IPS-20b (cell line): ENCODE measurements at regions not wholly inside any gene's neighbourhood (a gene's known extent, or its start where the extent isn't known, plus 50 kb on each side); places are given as distances from the start of the nearest gene placed in this dataset.
"Not testable (repeated sequence)": the region's sequence is repeated elsewhere in the genome, so short reads cannot be mapped to it uniquely, and the experiment has no call there.

Source experiments
- H3K27ac ChIP-seq: one replicate; pipeline ENCODE4 v1.5.1; 2013; ENCODE audit warnings: low read length
- H3K27me3 ChIP-seq: 2 replicates; pipeline ENCODE4 v1.6.1; 2013; ENCODE audit warnings: mild to moderate bottlenecking, low read length, inconsistent platforms; ENCODE audit not compliant: insufficient read depth
- H3K36me3 ChIP-seq: 2 replicates; pipeline ENCODE4 v1.6.1; 2013; ENCODE audit warnings: low read depth, mild to moderate bottlenecking, inconsistent platforms, low read length, moderate library complexity; ENCODE audit not compliant: insufficient read depth
- H3K4me1 ChIP-seq: 2 replicates; pipeline ENCODE4 v1.6.1; 2013; ENCODE audit warnings: mild to moderate bottlenecking, control low read depth, inconsistent platforms, low read length, moderate library complexity; ENCODE audit not compliant: insufficient read depth
- H3K4me3 ChIP-seq: 2 replicates; pipeline ENCODE4 v1.5.1; 2013; ENCODE audit warnings: mild to moderate bottlenecking, low read length, inconsistent platforms
- H3K9ac ChIP-seq: 2 replicates; pipeline ENCODE4 v1.6.1; 2013; ENCODE audit warnings: low read depth, mild to moderate bottlenecking, inconsistent platforms, low read length, moderate library complexity
- H3K9me3 ChIP-seq: 2 replicates; pipeline ENCODE4 v1.6.1; 2013; ENCODE audit warnings: mild to moderate bottlenecking, low read depth, low read length, inconsistent platforms; ENCODE audit not compliant: insufficient read depth

DNA sequence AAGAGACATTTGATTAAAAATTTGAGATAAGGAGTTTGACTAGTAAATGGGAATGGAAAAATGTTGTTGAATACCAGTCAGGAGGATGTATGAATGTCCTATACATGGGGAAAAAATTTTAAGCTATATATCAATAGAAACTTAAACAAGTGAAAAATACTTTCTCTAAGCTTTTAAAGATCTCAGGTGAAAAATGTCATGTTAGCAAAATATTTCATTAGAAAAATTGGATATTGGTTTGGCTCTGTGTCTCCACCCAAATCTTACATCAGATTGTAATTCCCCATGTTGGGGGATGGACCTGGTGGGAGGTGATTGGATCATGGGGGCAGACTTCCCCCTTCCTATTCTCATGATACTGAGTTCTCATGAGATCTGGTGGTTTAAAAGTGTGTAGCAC lies 279.6 kb upstream of the CADM2 start:
- Histone ChIP-seq H3K27me3 (no peaks in the 10 kb centered on the region), H3K4me3 (no peak overlapping the region), H3K4me1 (no peaks in the 10 kb centered on the region), H3K27ac (no peak overlapping the region), H3K36me3 (no peaks in the 10 kb centered on the region), H3K9me3 (no peaks in the 10 kb centered on the region), H3K9ac (no peak overlapping the region)

DNA sequence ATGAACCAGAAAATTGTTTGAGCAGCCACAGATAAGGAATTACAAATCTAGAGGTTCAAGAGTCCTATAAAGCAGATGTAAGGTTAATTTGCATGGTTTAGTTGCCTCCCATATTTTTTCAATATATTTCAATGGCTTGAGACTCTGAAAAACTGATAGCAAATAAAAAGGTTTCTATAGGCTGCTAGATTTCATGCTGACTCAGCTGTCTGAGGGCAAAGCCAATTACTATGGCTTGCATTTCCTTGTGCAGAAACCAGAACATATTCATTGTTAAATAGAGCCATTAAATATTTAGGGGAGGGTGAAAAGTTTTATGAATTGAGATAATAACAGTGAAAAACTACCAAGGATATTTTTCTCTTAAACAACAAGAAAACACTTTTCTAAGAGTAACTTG lies 278.1 kb upstream of the CADM2 start:
- Histone ChIP-seq H3K36me3 (no peaks in the 10 kb centered on the region), H3K4me1 (no peaks in the 10 kb centered on the region), H3K9me3 (no peaks in the 10 kb centered on the region), H3K4me3 (no peak overlapping the region), H3K9ac (no peak overlapping the region), H3K27me3 (no peaks in the 10 kb centered on the region), H3K27ac (no peak overlapping the region)

DNA sequence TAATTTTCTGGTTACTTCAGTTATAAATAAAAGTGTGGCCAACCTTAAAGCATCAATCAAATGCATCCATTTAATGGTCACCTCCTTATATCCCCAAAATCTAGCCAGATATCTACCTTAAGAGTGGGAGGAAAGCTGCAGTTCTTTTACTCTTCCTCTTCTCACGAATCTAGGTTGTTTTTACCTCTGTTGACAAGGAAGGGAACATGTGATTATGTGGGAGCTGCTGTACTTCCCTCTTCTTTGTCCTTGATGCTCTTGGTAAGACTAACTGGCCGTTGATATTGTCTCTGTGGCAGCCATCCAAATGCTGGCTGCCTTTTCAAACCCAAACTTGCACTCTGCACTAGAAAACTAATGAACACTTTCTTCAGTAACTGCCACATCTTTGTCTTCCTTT lies 275.3 kb upstream of the CADM2 start:
- no peaks in the 10 kb centered on the region for H3K36me3 ChIP-seq
- H3K4me3 ChIP-seq = no peak overlapping the region
- H3K4me1 ChIP-seq = no peaks in the 10 kb centered on the region
- H3K27me3 ChIP-seq = no peaks in the 10 kb centered on the region
- no peak overlapping the region for H3K27ac ChIP-seq
- no peak overlapping the region for H3K9ac ChIP-seq
- no peaks in the 10 kb centered on the region for H3K9me3 ChIP-seq

DNA sequence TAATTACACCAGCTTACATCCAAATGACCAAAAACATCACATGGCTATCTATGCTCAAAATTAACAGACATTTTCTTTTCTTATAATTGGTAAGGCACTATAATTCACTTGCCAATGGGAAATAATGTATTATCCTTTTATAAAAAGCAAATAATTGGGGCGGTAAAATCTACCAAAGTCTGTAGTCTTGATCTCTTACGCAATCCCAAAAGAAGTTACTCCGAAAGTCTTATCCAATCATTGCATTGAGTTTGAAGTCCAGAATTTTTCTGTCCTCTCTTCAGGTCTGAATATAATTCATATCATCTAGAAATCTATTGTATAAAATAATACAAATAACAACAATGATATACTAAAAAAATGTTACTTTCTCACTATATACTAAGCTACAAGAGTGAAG lies 273.3 kb upstream of the CADM2 start:
- H3K4me1 ChIP-seq = no peaks in the 10 kb centered on the region
- no peaks in the 10 kb centered on the region for H3K27me3 ChIP-seq
- no peaks in the 10 kb centered on the region for H3K36me3 ChIP-seq
- H3K9me3 ChIP-seq = no peaks in the 10 kb centered on the region
- H3K27ac ChIP-seq = no peak overlapping the region
- H3K9ac ChIP-seq = no peak overlapping the region
- no peak overlapping the region for H3K4me3 ChIP-seq

DNA sequence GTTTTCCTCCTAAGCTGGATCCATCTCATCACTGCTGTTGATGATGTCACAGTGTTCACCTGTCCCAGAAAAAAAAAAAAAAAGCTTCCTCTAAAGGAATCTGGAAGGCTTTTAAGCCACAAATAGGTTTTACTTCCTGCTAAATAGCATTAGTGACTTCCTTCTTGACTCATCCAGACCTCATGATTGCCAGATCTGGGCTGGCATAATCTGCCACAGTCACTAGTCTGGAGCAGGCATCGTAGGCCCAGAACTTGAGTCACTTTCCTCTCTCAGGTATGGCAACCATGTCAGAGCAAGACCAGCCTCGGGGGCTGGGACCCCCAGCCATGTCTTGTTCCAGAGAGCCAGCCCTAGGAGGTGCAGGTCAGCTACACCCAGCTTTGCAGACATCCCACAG lies 266.5 kb upstream of the CADM2 start:
- Histone ChIP-seq H3K9ac (no peak overlapping the region), H3K4me1 (no peaks in the 10 kb centered on the region), H3K4me3 (no peak overlapping the region), H3K27ac (no peak overlapping the region), H3K9me3 (no peaks in the 10 kb centered on the region), H3K27me3 (no peaks in the 10 kb centered on the region), H3K36me3 (no peaks in the 10 kb centered on the region)

DNA sequence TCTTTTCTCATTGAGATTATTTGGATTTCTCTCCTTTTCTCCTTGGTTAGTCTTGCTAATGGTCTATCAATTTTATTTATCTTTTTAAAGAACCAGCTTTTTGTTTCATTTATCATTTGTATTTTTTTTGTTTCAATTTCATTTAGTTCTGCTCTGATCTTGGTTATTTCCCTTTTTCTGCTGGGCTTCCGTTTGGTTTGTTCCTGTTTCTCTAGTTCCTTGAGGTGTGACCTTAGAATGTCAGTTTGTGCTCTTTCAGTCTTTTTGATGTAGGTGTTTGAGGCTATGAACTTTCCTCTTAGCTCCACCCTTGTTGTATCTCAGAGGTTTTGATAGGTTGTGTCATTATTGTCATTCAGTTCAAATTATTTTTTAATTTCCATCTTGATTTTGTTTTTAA lies 248.5 kb upstream of the CADM2 start:
- H3K27ac ChIP-seq, H3K36me3 ChIP-seq, H3K27me3 ChIP-seq, H3K4me1 ChIP-seq, H3K4me3 ChIP-seq, H3K9ac ChIP-seq: not testable (repeated sequence)
- H3K9me3 ChIP-seq = peaks cover 11% of the 10 kb centered on the region; the same call in 1 of the 2 replicates

DNA sequence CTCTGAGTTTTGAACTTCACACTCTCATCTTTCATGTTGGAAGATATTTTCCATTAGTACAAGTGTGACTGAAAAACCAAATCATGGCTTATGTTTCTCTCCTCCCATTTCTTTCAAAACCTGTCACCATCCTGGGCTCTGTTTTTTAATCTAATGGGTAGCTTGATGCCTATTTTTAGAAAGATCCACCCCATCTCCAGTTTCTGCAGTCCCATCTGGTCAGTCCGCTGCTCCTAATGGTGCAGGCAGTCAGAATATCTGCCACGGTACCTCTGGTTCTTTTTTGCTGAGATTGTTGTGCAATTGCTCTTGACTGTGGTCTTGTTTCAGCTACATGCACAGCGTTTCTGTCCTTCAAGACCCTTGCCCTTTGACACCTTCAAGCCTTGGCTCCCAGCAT lies 240.9 kb upstream of the CADM2 start:
- H3K27me3 ChIP-seq = no peaks in the 10 kb centered on the region
- no peak overlapping the region for H3K27ac ChIP-seq
- H3K9ac ChIP-seq = no peak overlapping the region
- H3K4me3 ChIP-seq = no peak overlapping the region
- H3K4me1 ChIP-seq = no peaks in the 10 kb centered on the region
- H3K9me3 ChIP-seq = no peaks in the 10 kb centered on the region
- no peaks in the 10 kb centered on the region for H3K36me3 ChIP-seq

DNA sequence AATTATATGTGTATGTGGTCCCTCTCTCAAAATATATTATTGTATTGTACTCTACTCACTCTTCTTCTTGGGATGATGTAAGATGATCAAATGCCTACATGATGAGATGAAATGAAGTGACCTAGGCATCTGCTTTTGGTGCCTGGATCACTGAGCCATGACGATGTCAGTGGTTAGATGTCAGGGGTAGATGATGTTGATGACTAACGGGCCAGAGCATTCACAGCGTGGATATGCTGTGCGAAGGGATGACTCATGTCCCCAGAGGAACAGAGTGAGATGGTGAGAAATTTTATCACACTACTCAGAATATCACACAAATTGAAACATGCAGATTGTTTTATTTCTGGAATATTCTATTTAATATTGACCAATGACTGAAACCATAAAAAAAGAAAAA lies 233.9 kb upstream of the CADM2 start:
- no peak overlapping the region for H3K4me3 ChIP-seq
- no peaks in the 10 kb centered on the region for H3K9me3 ChIP-seq
- no peak overlapping the region for H3K27ac ChIP-seq
- no peaks in the 10 kb centered on the region for H3K27me3 ChIP-seq
- H3K4me1 ChIP-seq = no peaks in the 10 kb centered on the region
- no peak overlapping the region for H3K9ac ChIP-seq
- H3K36me3 ChIP-seq = no peaks in the 10 kb centered on the region

DNA sequence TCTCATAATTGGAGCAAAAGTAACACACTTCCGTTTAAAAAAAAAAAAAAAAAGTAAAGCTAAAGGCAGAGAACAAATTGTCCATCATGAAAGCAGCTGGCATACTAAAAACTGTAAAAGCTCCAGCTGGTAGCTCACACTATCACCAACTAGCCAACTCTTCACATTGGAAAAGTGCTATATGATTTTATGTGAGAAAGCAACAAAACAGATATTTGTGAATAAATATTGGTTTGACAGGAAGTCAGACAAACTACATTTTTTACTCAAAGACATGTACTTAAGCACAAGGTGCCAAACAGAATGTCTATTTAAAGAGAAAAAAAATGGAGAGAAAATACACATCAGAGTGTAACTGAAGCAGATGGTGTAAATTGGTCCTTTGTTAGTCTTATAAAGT lies 231.2 kb upstream of the CADM2 start:
- Histone ChIP-seq H3K4me1 (no peaks in the 10 kb centered on the region), H3K27me3 (no peaks in the 10 kb centered on the region), H3K9ac (no peak overlapping the region), H3K9me3 (no peaks in the 10 kb centered on the region), H3K4me3 (no peak overlapping the region), H3K27ac (no peak overlapping the region), H3K36me3 (no peaks in the 10 kb centered on the region)

DNA sequence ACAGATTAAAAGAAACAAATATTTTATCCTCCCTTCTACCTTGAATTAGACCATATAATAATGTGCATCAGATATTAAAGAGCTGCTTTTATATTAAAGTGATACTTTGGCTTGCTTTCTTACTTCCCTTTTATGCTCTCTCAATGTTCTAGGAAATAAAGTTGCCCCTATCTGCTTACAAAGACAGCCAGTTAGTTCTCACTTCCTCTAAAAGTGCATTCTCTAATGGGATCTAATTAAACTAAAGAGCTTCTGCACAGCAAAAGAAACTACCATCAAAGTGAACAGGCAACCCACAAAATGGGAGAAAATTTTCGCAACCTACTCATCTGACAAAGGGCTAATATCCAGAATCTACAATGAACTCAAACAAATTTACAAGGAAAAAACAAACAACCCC lies 224.1 kb upstream of the CADM2 start:
- H3K9ac ChIP-seq, H3K27me3 ChIP-seq, H3K4me1 ChIP-seq, H3K36me3 ChIP-seq, H3K9me3 ChIP-seq, H3K4me3 ChIP-seq, H3K27ac ChIP-seq: not testable (repeated sequence)

DNA sequence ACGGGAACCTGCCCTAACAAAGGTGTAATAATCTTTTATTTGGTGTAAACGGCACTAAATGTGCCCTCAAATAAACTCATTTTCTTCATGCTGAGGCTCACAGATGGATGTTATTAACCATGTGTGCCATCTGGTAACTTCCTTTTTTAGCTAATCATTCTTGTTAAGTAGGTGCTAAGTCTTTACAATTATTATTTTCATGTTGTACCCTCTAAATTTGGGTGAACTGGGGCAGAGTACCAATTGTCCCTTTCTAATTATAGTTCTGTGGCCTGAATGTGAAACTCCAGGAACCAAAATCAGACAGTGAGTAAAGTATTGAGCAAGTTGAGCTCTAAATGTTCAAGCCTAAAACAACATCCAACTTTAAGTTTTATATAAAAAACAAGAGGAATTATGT lies 220.7 kb upstream of the CADM2 start:
- H3K4me3 ChIP-seq = no peak overlapping the region
- no peaks in the 10 kb centered on the region for H3K9me3 ChIP-seq
- no peaks in the 10 kb centered on the region for H3K27me3 ChIP-seq
- H3K4me1 ChIP-seq = no peaks in the 10 kb centered on the region
- no peak overlapping the region for H3K27ac ChIP-seq
- H3K9ac ChIP-seq = no peak overlapping the region
- no peaks in the 10 kb centered on the region for H3K36me3 ChIP-seq

DNA sequence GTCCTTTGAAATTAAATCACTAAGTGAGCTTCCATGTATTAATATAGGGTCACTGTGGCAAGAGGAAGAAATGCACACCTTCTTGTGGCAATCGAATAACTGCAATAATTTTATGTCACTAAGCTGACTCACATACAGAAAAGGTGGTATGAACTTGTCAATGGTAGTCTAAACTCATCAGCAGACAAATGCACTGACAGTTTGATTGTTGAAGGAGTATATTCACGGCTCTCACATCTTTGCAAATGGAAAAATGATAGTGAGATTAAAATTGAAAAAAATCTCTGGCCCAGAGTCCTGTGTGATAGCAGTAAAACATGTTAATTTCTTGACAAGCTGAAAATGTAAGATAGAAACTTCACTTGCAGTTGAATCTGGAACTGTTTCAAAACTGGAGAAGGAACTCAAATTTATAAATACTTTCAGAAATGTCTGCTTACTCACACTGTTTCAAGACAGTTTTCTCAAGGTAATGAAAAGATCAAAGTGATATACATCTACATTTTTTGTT lies 215.8 kb upstream of the CADM2 start:
- Histone ChIP-seq H3K27me3 (no peaks in the 10 kb centered on the region), H3K27ac (no peak overlapping the region)

DNA sequence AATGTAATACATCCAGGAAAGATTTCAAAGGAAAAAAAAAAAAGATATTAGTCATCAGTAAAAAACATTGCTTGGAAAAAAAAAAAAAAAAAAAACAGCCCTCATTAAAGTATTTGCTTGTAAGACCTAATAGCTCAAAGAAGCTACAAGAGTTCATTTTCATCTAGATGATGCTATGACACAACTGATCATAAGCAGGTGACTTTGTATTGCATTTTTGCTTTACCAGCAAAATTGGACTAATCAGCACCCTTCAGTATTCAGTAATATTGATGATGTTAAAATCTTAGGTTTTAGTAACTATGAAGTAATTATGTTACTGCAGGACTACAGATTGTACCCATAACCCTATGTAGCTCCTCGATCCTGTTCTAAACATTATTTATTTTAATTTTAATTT lies 214.7 kb upstream of the CADM2 start:
- no peaks in the 10 kb centered on the region for H3K36me3 ChIP-seq
- H3K27me3 ChIP-seq = no peaks in the 10 kb centered on the region
- H3K27ac ChIP-seq = no peak overlapping the region
- H3K4me3 ChIP-seq = no peak overlapping the region
- no peaks in the 10 kb centered on the region for H3K4me1 ChIP-seq
- no peaks in the 10 kb centered on the region for H3K9me3 ChIP-seq
- H3K9ac ChIP-seq = no peak overlapping the region

More for the DNA sequence above, 215.8 kb upstream of the CADM2 start:
- Histone ChIP-seq H3K4me3 (no peak overlapping the region), H3K36me3 (no peaks in the 10 kb centered on the region), H3K9ac (no peak overlapping the region), H3K4me1 (no peaks in the 10 kb centered on the region), H3K9me3 (no peaks in the 10 kb centered on the region)
